Cardiac muscle cell (in vitro differentiated cells and primary cell): ENCODE measurements at regions not wholly inside any gene's neighbourhood (a gene's known extent, or its start where the extent isn't known, plus 50 kb on each side); places are given as distances from the start of the nearest gene placed in this dataset.

Experiments
- DNase-seq, 2 donors: peaks; one replicate each; pipeline versions ENCODE4 v3.0.0 to v3.0.0-alpha.2; 2010 to 2017; ENCODE audit warnings: low read depth in 1 of 2, low spot score in 1 of 2
- H3K27ac ChIP-seq: fragments of 200-600 bp; sonication (generic); 2 replicates; pipeline ENCODE4 v1.5.1; 2016
- H3K27me3 ChIP-seq: fragments of 200-600 bp; sonication (generic); 2 replicates; pipeline ENCODE4 v1.6.0; 2016; ENCODE audit warnings: control low read depth
- H3K36me3 ChIP-seq: fragments of 200-600 bp; sonication (generic); 2 replicates; pipeline ENCODE4 v1.5.1; 2016; ENCODE audit warnings: control low read depth
- H3K4me1 ChIP-seq: fragments of 200-600 bp; sonication (generic); 2 replicates; pipeline ENCODE4 v1.8.1; 2017; ENCODE audit warnings: low read depth, mild to moderate bottlenecking, mixed run types
- H3K4me3 ChIP-seq: fragments of 200-600 bp; sonication (generic); 2 replicates; pipeline ENCODE4 v1.5.1; 2016; ENCODE audit warnings: mild to moderate bottlenecking
- H3K9me3 ChIP-seq: fragments of 200-600 bp; sonication (generic); 2 replicates; pipeline ENCODE4 v1.5.1; 2017; ENCODE audit warnings: low read depth, mild to moderate bottlenecking, control low read depth
- TF ChIP-seq, protein P1 (sequence below): IDR thresholded peaks from 2 replicates; pipeline ENCODE4 v1.5.1; 2012; ENCODE audit warnings: low read depth, mild to moderate bottlenecking, low read length

DNA sequence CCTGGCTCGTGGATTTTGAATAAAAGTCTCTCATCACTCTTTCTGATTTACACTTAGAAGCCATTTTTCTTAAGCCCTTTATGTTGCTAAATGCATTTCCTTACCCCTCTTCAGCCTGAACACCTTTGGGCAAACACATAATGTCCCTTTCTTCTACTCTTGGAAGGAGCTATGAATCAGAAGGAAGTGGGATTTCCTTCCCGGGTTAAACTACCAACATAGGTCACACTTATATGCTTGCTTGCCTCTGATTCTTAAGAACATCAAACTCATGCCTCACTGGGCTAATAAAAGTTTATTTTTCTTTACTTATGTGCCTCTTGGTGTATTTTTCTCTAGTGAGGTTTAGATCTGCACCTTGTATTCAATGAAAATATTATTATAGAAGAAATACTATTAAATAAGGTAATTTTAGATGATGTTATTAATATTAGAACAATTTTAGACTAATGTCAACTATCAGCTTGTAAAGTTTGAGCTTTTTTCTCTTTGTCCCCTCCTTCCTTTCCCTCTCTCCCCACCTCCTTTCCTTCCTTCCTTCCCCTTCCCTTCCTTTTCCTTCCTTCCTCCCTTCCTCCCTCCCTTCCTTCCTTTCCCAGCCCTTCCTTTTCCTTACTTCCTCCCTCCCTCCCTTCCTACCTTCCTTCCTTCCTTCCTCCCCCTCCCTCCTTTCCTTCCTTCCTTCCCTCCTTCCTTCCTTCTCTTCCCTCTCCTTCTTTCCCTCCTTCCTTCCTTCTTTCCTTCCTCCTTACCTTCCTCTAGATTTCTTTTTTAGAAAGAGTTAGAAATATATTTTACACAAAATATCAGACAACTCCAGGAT, 66.5 kb upstream of the KCNJ6 start:
- no peaks in the 10 kb centered on the region for H3K36me3 ChIP-seq
- no peak overlapping the region for H3K4me3 ChIP-seq
- no peak for DNase-seq
- no peaks in the 10 kb centered on the region for H3K4me1 ChIP-seq
- no peaks in the 10 kb centered on the region for H3K27me3 ChIP-seq
- H3K9me3 ChIP-seq, result no peaks in the 10 kb centered on the region
- TF ChIP-seq, protein P1, sequence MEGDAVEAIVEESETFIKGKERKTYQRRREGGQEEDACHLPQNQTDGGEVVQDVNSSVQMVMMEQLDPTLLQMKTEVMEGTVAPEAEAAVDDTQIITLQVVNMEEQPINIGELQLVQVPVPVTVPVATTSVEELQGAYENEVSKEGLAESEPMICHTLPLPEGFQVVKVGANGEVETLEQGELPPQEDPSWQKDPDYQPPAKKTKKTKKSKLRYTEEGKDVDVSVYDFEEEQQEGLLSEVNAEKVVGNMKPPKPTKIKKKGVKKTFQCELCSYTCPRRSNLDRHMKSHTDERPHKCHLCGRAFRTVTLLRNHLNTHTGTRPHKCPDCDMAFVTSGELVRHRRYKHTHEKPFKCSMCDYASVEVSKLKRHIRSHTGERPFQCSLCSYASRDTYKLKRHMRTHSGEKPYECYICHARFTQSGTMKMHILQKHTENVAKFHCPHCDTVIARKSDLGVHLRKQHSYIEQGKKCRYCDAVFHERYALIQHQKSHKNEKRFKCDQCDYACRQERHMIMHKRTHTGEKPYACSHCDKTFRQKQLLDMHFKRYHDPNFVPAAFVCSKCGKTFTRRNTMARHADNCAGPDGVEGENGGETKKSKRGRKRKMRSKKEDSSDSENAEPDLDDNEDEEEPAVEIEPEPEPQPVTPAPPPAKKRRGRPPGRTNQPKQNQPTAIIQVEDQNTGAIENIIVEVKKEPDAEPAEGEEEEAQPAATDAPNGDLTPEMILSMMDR, result no peak
- H3K27ac ChIP-seq, result no peak overlapping the region

DNA sequence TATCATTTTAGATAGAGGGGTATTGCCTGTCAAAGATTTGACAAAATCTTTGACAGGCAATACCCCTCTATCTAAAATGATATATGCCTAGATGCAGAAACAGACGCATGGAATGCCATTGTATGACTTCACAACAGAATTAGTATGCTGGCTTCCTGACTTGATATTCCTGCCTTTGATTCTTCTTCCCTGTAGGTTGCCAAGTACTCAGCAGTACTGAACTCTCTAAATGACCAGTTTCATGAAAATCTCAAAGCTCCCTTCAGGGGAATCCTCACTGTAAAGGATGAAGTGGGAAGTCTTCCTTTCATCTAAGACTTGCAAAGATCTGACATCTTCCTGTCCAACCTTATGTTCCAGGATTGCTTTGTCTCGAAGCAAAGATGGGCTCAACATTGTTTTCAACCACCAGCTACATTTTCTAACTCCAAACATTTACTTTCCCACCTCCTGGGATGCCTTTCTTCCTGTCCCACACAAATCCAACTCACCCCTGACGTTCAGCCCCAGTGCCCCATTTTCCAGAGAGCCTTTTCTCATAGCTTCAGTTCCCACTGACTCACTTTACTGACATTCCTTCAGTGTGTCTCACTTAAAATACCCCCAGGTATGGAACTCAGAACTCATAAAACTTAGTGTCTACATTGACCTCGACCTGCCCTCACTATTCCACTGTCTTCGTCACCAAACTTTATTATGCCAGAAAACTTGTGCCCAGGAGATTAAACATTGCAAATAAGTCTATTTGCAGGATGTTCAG, 67.3 kb upstream of the KCNJ6 start:
- Histone ChIP-seq H3K27ac (no peak overlapping the region), H3K4me1 (no peaks in the 10 kb centered on the region), H3K9me3 (no peaks in the 10 kb centered on the region), H3K36me3 (no peaks in the 10 kb centered on the region), H3K27me3 (no peaks in the 10 kb centered on the region), H3K4me3 (no peak overlapping the region)
- TF ChIP-seq, protein P1, result no peak
- no peak for DNase-seq

DNA sequence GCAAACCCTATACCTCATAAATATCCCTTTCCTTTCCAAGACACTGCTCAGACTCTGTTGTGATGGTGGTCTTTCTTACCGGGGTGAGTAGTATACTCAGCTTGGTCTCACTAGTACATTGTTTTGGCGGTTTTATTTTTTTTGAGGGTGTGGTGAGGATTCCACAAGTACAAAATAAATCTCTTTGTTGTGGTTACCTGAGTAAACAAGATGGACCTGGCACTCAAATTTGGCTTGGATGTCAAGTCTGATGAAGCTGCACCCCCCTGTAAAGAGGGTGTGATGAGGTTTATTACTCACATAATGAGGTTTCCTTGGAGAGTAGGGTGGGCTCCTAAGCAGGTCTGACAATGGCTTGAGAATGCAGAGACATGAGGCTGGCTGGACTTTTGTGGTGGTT, 68.2 kb upstream of the KCNJ6 start:
- DNase-seq, result no peak
- H3K4me3 ChIP-seq, result no peak overlapping the region

DNA sequence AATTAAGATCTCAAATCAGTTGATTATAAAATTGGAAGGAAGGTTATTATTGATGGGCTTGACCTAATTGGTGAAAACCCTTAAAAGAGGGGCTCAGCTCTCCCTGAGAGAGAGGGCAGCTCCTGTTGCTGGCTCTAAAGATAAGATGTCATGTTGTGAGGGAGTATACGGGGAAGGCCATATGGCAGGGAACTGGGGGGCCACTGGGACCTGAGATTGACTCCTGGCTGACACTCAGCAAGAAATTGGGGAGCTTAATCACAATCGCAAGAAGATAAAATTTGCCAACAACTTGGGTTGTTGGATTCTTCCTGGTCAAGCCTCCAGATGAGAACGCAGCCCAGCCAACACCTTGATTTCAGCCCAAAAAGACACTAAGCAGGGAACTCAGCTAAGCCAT, 69.7 kb upstream of the KCNJ6 start:
- Histone ChIP-seq H3K36me3 (no peaks in the 10 kb centered on the region), H3K4me1 (no peaks in the 10 kb centered on the region), H3K27ac (no peak overlapping the region), H3K4me3 (no peak overlapping the region), H3K27me3 (no peaks in the 10 kb centered on the region), H3K9me3 (no peaks in the 10 kb centered on the region)
- no peak for DNase-seq
- TF ChIP-seq, protein P1, result no peak

More for the DNA sequence above, 68.2 kb upstream of the KCNJ6 start:
- Histone ChIP-seq H3K4me1 (no peaks in the 10 kb centered on the region), H3K9me3 (no peaks in the 10 kb centered on the region), H3K27ac (no peak overlapping the region), H3K36me3 (no peaks in the 10 kb centered on the region), H3K27me3 (no peaks in the 10 kb centered on the region)
- TF ChIP-seq, protein P1, result no peak

DNA sequence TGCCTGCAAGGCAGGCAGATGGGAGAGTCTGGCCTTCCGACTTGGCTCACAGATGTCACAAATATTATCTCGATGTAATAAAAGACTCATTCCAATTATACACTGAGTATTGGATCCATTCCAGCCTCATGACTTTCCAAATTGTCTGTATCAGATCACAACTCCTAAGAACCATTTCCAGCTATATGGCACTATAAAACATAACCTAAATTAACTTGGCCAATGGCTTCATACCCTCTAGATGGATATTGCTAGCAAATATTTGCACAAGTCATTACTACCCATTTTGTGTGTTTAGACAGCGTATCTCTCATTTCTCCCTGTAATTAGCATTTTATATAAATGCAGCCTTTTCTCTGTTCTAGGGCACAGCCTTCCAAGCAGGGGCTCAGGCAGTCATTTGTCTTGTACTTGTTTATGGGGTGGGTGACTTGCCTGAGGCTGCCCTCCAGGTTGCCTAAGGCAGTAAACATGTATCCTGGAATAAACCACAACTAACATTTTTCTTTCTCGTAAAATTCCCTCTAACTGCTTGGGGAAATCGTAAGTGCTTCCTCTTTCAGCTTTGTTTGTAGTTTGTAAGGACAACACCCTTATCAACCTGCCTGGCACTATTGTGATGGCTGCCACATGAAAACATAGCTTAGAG, 70.6 kb upstream of the KCNJ6 start:
- H3K4me1 ChIP-seq, result no peaks in the 10 kb centered on the region
- H3K9me3 ChIP-seq, result no peaks in the 10 kb centered on the region
- TF ChIP-seq, protein P1, result no peak
- H3K27ac ChIP-seq, result no peak overlapping the region
- H3K27me3 ChIP-seq, result no peaks in the 10 kb centered on the region
- H3K4me3 ChIP-seq, result no peak overlapping the region
- DNase-seq, result no peak
- H3K36me3 ChIP-seq, result no peaks in the 10 kb centered on the region
